GM23338 (cell line): ENCODE measurements at regions not wholly inside any gene's neighbourhood (a gene's known extent, or its start where the extent isn't known, plus 50 kb on each side); places are given as distances from the start of the nearest gene placed in this dataset.

ENCODE experiments used
- ATAC-seq: fragments of 200-7000 bp; cut with Tn5 transposase; 3 replicates; pipeline ENCODE4 v1.9.1; 2020
- DNase-seq: peaks from one replicate; pipeline ENCODE4 v3.0.0-alpha.2; 2015; ENCODE audit warnings: low spot score
- H2AFZ ChIP-seq: fragments of 200-600 bp; sonication (generic); 2 replicates; pipeline ENCODE4 v1.8.0; 2016; ENCODE audit warnings: antibody characterized with exemption, mild to moderate bottlenecking, moderate library complexity
- H3F3A ChIP-seq: fragments of 200-600 bp; sonication (generic); replicated peaks from 2 replicates; pipeline ENCODE4 v1.8.0; 2017; ENCODE audit warnings: antibody characterized with exemption, mixed run types, low read depth
- H3K27ac ChIP-seq: fragments of 200-600 bp; sonication (generic); 2 replicates; pipeline ENCODE4 v1.6.1; 2016; ENCODE audit warnings: low read depth
- H3K27me3 ChIP-seq: fragments of 200-600 bp; sonication (generic); 2 replicates; pipeline ENCODE4 v1.8.0; 2016; ENCODE audit warnings: mild to moderate bottlenecking, mixed run types, moderate library complexity; ENCODE audit not compliant: insufficient read depth
- H3K36me3 ChIP-seq: fragments of 200-600 bp; sonication (generic); 2 replicates; pipeline ENCODE4 v1.8.0; 2016; ENCODE audit warnings: mild to moderate bottlenecking; ENCODE audit not compliant: insufficient read depth
- H3K4me1 ChIP-seq: fragments of 200-600 bp; sonication (generic); 2 replicates; pipeline ENCODE4 v1.8.0; 2016; ENCODE audit warnings: mild to moderate bottlenecking, moderate library complexity; ENCODE audit not compliant: insufficient read depth
- H3K4me2 ChIP-seq: fragments of 200-600 bp; sonication (generic); 2 replicates; pipeline ENCODE4 v1.7.1; 2017; ENCODE audit warnings: mixed run types
- H3K4me3 ChIP-seq: fragments of 200-600 bp; sonication (generic); 2 replicates; pipeline ENCODE4 v1.6.1; 2016; ENCODE audit warnings: mixed run types
- H3K79me2 ChIP-seq: fragments of 200-600 bp; sonication (generic); replicated peaks from 2 replicates; pipeline ENCODE4 v1.8.0; 2017; ENCODE audit warnings: mild to moderate bottlenecking; ENCODE audit not compliant: insufficient read depth
- H3K9me2 ChIP-seq: fragments of 200-600 bp; sonication (generic); 2 replicates; pipeline ENCODE4 v1.8.0; 2017; ENCODE audit not compliant: insufficient read depth
- H4K20me1 ChIP-seq: fragments of 200-600 bp; sonication (generic); replicated peaks from 2 replicates; pipeline ENCODE4 v1.8.0; 2017; ENCODE audit warnings: mild to moderate bottlenecking; ENCODE audit not compliant: insufficient read depth
- H3K27ac Mint-ChIP-seq: 2 replicates; pipeline ENCODE4 v1.8.0; 2020; ENCODE audit warnings: inconsistent platforms, mild to moderate bottlenecking, moderate library complexity, mixed read lengths
- H3K27me3 Mint-ChIP-seq: 3 replicates; pipeline ENCODE4 v1.8.0; 2022; ENCODE audit warnings: low read depth, mild to moderate bottlenecking, moderate library complexity, mixed read lengths, inconsistent platforms; ENCODE audit not compliant: insufficient read depth, poor library complexity
- H3K36me3 Mint-ChIP-seq: 3 replicates; pipeline ENCODE4 v1.8.0; 2021; ENCODE audit warnings: low read depth, mild to moderate bottlenecking, inconsistent platforms, moderate library complexity, mixed read lengths
- H3K4me1 Mint-ChIP-seq: 3 replicates; pipeline ENCODE4 v1.8.0; 2020; ENCODE audit warnings: mild to moderate bottlenecking, inconsistent platforms, mixed read lengths
- H3K4me3 Mint-ChIP-seq: 3 replicates; pipeline ENCODE4 v1.8.0; 2021; ENCODE audit warnings: moderate library complexity, mild to moderate bottlenecking, inconsistent platforms, mixed read lengths
- H3K9me3 Mint-ChIP-seq: 3 replicates; pipeline ENCODE4 v1.8.0; 2020; ENCODE audit warnings: moderate library complexity, mild to moderate bottlenecking, inconsistent platforms, mixed read lengths
- CREB1 ChIP-seq: fragments of 250-450 bp; sonication (Bioruptor Pico); IDR thresholded peaks from 2 replicates; pipeline ENCODE4 v1.5.0; 2020; ENCODE audit warnings: low read depth, mild to moderate bottlenecking, moderate library complexity
- EZH2 ChIP-seq: fragments of 200-600 bp; sonication (generic); IDR thresholded peaks from one replicate; pipeline ENCODE4 v1.8.0; 2017; ENCODE audit warnings: antibody characterized with exemption, mild to moderate bottlenecking, low read depth; ENCODE audit not compliant: unreplicated experiment
- EZH2phosphoT487 ChIP-seq: fragments of 200-600 bp; sonication (generic); IDR thresholded peaks from one replicate; pipeline ENCODE4 v1.8.1; 2018; ENCODE audit warnings: antibody characterized with exemption; ENCODE audit not compliant: unreplicated experiment
- JUNB ChIP-seq: IDR thresholded peaks from one replicate; pipeline ENCODE4 v1.6.1; 2016; ENCODE audit warnings: antibody characterized with exemption; ENCODE audit not compliant: unreplicated experiment
- NANOG ChIP-seq: IDR thresholded peaks from 2 replicates; pipeline ENCODE4 v1.6.1; 2016; ENCODE audit warnings: antibody characterized with exemption, borderline replicate concordance
- POLR2AphosphoS5 ChIP-seq: IDR thresholded peaks from 2 replicates; pipeline ENCODE4 v1.6.1; 2016; ENCODE audit warnings: antibody characterized with exemption, low read depth
- STAT1 ChIP-seq: IDR thresholded peaks from one replicate; pipeline ENCODE4 v1.6.1; 2016; ENCODE audit warnings: antibody characterized with exemption; ENCODE audit not compliant: unreplicated experiment
- TF ChIP-seq, protein P1 (sequence below): fragments of 250-450 bp; sonication (Bioruptor Pico); IDR thresholded peaks from 2 replicates; pipeline ENCODE4 v1.5.0; 2020; ENCODE audit warnings: mild to moderate bottlenecking, moderate library complexity
- TF ChIP-seq, protein P2 (sequence below): IDR thresholded peaks from 2 replicates; pipeline ENCODE4 v1.6.1; 2016; ENCODE audit warnings: antibody characterized with exemption
- TF ChIP-seq, protein P3 (sequence below): IDR thresholded peaks from one replicate; pipeline ENCODE4 v1.6.1; 2018; ENCODE audit warnings: antibody characterized with exemption; ENCODE audit not compliant: unreplicated experiment
- TF ChIP-seq, protein P4 (sequence below), 2 experiments: fragments of 200-600 bp in 1 of 2; sonication (generic) in 1 of 2; conservative IDR thresholded peaks; 2 replicates each; pipeline versions ENCODE4 v1.5.1 to v1.6.1; 2016 to 2017; ENCODE audit warnings: antibody characterized with exemption in 2 of 2, low read depth in 2 of 2, mild to moderate bottlenecking in 2 of 2, moderate library complexity in 1 of 2

DNA sequence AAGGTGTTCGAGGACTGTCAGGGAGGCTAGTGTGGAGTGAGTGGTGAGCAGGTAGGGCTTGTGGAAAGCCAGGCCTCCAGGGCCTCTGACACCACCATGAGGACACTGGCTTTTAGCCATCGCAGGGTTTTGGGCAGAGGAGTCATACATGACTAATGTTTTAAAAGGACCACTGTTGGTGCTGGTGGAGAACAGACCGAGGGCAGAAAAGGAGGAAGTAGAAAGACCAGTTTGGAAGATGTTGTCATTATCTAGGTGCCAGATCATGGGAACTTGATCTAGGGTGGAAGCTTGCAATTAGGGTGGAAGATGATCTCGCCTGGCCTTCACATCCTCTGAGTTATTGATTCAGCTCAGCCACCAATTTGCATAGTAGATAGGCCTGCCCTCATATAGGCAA is 144.2 kb downstream of the C12orf75 start (continued):
- TF ChIP-seq, protein P1, sequence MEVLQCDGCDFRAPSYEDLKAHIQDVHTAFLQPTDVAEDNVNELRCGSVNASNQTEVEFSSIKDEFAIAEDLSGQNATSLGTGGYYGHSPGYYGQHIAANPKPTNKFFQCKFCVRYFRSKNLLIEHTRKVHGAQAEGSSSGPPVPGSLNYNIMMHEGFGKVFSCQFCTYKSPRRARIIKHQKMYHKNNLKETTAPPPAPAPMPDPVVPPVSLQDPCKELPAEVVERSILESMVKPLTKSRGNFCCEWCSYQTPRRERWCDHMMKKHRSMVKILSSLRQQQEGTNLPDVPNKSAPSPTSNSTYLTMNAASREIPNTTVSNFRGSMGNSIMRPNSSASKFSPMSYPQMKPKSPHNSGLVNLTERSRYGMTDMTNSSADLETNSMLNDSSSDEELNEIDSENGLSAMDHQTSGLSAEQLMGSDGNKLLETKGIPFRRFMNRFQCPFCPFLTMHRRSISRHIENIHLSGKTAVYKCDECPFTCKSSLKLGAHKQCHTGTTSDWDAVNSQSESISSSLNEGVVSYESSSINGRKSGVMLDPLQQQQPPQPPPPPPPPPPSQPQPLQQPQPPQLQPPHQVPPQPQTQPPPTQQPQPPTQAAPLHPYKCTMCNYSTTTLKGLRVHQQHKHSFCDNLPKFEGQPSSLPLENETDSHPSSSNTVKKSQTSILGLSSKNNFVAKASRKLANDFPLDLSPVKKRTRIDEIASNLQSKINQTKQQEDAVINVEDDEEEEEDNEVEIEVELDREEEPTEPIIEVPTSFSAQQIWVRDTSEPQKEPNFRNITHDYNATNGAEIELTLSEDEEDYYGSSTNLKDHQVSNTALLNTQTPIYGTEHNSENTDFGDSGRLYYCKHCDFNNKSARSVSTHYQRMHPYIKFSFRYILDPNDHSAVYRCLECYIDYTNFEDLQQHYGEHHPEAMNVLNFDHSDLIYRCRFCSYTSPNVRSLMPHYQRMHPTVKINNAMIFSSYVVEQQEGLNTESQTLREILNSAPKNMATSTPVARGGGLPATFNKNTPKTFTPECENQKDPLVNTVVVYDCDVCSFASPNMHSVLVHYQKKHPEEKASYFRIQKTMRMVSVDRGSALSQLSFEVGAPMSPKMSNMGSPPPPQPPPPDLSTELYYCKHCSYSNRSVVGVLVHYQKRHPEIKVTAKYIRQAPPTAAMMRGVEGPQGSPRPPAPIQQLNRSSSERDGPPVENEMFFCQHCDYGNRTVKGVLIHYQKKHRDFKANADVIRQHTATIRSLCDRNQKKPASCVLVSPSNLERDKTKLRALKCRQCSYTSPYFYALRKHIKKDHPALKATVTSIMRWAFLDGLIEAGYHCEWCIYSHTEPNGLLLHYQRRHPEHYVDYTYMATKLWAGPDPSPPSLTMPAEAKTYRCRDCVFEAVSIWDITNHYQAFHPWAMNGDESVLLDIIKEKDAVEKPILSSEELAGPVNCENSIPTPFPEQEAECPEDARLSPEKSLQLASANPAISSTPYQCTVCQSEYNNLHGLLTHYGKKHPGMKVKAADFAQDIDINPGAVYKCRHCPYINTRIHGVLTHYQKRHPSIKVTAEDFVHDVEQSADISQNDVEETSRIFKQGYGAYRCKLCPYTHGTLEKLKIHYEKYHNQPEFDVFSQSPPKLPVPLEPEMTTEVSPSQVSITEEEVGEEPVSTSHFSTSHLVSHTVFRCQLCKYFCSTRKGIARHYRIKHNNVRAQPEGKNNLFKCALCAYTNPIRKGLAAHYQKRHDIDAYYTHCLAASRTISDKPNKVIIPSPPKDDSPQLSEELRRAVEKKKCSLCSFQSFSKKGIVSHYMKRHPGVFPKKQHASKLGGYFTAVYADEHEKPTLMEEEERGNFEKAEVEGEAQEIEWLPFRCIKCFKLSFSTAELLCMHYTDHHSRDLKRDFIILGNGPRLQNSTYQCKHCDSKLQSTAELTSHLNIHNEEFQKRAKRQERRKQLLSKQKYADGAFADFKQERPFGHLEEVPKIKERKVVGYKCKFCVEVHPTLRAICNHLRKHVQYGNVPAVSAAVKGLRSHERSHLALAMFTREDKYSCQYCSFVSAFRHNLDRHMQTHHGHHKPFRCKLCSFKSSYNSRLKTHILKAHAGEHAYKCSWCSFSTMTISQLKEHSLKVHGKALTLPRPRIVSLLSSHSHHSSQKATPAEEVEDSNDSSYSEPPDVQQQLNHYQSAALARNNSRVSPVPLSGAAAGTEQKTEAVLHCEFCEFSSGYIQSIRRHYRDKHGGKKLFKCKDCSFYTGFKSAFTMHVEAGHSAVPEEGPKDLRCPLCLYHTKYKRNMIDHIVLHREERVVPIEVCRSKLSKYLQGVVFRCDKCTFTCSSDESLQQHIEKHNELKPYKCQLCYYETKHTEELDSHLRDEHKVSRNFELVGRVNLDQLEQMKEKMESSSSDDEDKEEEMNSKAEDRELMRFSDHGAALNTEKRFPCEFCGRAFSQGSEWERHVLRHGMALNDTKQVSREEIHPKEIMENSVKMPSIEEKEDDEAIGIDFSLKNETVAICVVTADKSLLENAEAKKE (CRISPR knock-in tag): no peak
- no peak for TF ChIP-seq EZH2
- TF ChIP-seq POLR2AphosphoS5: no peak
- TF ChIP-seq EZH2phosphoT487: no peak
- TF ChIP-seq, protein P2, sequence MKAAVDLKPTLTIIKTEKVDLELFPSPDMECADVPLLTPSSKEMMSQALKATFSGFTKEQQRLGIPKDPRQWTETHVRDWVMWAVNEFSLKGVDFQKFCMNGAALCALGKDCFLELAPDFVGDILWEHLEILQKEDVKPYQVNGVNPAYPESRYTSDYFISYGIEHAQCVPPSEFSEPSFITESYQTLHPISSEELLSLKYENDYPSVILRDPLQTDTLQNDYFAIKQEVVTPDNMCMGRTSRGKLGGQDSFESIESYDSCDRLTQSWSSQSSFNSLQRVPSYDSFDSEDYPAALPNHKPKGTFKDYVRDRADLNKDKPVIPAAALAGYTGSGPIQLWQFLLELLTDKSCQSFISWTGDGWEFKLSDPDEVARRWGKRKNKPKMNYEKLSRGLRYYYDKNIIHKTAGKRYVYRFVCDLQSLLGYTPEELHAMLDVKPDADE: no peak
- TF ChIP-seq JUNB: no peak
- no peak for TF ChIP-seq NANOG

DNA sequence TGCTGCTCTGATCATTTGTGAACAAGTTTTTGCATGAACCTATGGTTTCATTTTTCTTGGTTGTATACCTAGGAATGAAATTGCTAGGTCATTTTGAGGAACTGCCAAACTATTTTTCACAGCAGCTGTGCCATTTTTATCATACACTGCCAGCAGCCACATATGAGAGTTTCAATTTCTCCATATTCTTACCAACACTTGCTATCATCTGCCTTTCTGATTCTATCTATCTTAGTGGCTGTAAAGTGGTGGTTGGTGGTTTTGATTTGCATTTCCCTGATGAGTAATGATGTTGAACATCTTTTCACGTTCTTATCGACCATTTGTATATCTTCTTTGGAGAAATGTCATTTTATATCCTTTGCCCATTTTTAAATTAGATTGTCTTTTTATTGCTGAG is 146.1 kb downstream of the C12orf75 start:
- no peak for DNase-seq
- H3K4me2 ChIP-seq: no peak overlapping the region
- H4K20me1 ChIP-seq: no peaks in the 10 kb centered on the region
- Mint-ChIP-seq H3K9me3 (no peaks in the 10 kb centered on the region), H3K4me3 (no peak overlapping the region), H3K36me3 (no peaks in the 10 kb centered on the region), H3K27me3 (no peaks in the 10 kb centered on the region), H3K4me1 (peaks cover 19% of the 10 kb centered on the region; the same call in 2 of the 3 replicates), H3K27ac (no peak overlapping the region)
- H3K79me2 ChIP-seq: no peaks in the 10 kb centered on the region
- no peak overlapping the region for H3K4me3 ChIP-seq
- ATAC-seq: no peak
- H3K27me3 ChIP-seq: no peaks in the 10 kb centered on the region
- H3K27ac ChIP-seq: no peak overlapping the region
- H2AFZ ChIP-seq: no peak overlapping the region
- H3K9me2 ChIP-seq: peaks cover under 1% of the 10 kb centered on the region; the same call in 1 of the 2 replicates
- H3F3A ChIP-seq: no peaks in the 10 kb centered on the region
- H3K36me3 ChIP-seq: no peaks in the 10 kb centered on the region
- TF ChIP-seq EZH2phosphoT487 (no peak), JUNB (no peak), CREB1 (CRISPR knock-in tag) (no peak), NANOG (no peak), EZH2 (no peak), STAT1 (no peak)
- TF ChIP-seq, protein P3, sequence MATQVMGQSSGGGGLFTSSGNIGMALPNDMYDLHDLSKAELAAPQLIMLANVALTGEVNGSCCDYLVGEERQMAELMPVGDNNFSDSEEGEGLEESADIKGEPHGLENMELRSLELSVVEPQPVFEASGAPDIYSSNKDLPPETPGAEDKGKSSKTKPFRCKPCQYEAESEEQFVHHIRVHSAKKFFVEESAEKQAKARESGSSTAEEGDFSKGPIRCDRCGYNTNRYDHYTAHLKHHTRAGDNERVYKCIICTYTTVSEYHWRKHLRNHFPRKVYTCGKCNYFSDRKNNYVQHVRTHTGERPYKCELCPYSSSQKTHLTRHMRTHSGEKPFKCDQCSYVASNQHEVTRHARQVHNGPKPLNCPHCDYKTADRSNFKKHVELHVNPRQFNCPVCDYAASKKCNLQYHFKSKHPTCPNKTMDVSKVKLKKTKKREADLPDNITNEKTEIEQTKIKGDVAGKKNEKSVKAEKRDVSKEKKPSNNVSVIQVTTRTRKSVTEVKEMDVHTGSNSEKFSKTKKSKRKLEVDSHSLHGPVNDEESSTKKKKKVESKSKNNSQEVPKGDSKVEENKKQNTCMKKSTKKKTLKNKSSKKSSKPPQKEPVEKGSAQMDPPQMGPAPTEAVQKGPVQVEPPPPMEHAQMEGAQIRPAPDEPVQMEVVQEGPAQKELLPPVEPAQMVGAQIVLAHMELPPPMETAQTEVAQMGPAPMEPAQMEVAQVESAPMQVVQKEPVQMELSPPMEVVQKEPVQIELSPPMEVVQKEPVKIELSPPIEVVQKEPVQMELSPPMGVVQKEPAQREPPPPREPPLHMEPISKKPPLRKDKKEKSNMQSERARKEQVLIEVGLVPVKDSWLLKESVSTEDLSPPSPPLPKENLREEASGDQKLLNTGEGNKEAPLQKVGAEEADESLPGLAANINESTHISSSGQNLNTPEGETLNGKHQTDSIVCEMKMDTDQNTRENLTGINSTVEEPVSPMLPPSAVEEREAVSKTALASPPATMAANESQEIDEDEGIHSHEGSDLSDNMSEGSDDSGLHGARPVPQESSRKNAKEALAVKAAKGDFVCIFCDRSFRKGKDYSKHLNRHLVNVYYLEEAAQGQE: no peak
- TF ChIP-seq, protein P4, sequence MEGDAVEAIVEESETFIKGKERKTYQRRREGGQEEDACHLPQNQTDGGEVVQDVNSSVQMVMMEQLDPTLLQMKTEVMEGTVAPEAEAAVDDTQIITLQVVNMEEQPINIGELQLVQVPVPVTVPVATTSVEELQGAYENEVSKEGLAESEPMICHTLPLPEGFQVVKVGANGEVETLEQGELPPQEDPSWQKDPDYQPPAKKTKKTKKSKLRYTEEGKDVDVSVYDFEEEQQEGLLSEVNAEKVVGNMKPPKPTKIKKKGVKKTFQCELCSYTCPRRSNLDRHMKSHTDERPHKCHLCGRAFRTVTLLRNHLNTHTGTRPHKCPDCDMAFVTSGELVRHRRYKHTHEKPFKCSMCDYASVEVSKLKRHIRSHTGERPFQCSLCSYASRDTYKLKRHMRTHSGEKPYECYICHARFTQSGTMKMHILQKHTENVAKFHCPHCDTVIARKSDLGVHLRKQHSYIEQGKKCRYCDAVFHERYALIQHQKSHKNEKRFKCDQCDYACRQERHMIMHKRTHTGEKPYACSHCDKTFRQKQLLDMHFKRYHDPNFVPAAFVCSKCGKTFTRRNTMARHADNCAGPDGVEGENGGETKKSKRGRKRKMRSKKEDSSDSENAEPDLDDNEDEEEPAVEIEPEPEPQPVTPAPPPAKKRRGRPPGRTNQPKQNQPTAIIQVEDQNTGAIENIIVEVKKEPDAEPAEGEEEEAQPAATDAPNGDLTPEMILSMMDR (conservative IDR thresholded peaks at IDR 0.05; ENCODE audit: low read depth in 2 of 2): no peak
- TF ChIP-seq, protein P2: no peak
- H3K4me1 ChIP-seq: peaks cover 24% of the 10 kb centered on the region
